Natural killer cell (primary cell): ENCODE measurements at regions not wholly inside any gene's neighbourhood (a gene's known extent, or its start where the extent isn't known, plus 50 kb on each side); places are given as distances from the start of the nearest gene placed in this dataset.
A peak's percentile ranks its signal among the peaks of the same experiment; 100 is the strongest.

Experiments
- ATAC-seq, 3 donors: fragments of 150-1000 bp in 2 of 3; fragments of 200-7000 bp in 1 of 3; cut with Tn5 transposase; 1 replicate in 1 of 3; 2 replicates in 2 of 3; pipeline ENCODE4 v1.10.0; 2021; ENCODE audit warnings: mild to moderate bottlenecking in 2 of 3, moderate library complexity in 2 of 3
- DNase-seq, 2 donors: peaks; one replicate each; pipeline versions ENCODE4 v3.0.0 to v3.0.0-alpha.2; 2013 to 2021; ENCODE audit warnings: mixed read lengths in 1 of 2
- H3K27ac ChIP-seq: one replicate; pipeline ENCODE4 v1.5.1; 2013; ENCODE audit warnings: mild to moderate bottlenecking, low read length
- H3K27me3 ChIP-seq: one replicate; pipeline ENCODE4 v1.6.1; 2013; ENCODE audit warnings: low read length; ENCODE audit not compliant: control insufficient read depth, insufficient read depth
- H3K36me3 ChIP-seq: one replicate; pipeline ENCODE4 v1.6.1; 2013; ENCODE audit warnings: low read length; ENCODE audit not compliant: control insufficient read depth, insufficient read depth
- H3K4me1 ChIP-seq: one replicate; pipeline ENCODE4 v1.6.1; 2013; ENCODE audit warnings: low read length; ENCODE audit not compliant: control insufficient read depth, insufficient read depth
- H3K4me3 ChIP-seq: one replicate; pipeline ENCODE4 v1.5.1; 2013; ENCODE audit warnings: low read length
- H3K9me3 ChIP-seq: one replicate; pipeline ENCODE4 v1.6.1; 2013; ENCODE audit warnings: low read length; ENCODE audit not compliant: control insufficient read depth, insufficient read depth
- H3K27ac Mint-ChIP-seq, 2 donors: one replicate each; pipeline ENCODE4 v1.8.0; 2022; ENCODE audit warnings: mild to moderate bottlenecking in 2 of 2, mixed read lengths in 2 of 2, moderate library complexity in 1 of 2
- H3K27me3 Mint-ChIP-seq, 2 donors: one replicate each; pipeline ENCODE4 v1.8.0; 2022; ENCODE audit warnings: low read depth in 2 of 2, mixed read lengths in 2 of 2
- H3K36me3 Mint-ChIP-seq: one replicate; pipeline ENCODE4 v1.8.0; 2022; ENCODE audit warnings: mixed read lengths
- H3K4me1 Mint-ChIP-seq, 2 donors: one replicate each; pipeline ENCODE4 v1.8.0; 2022; ENCODE audit warnings: mixed read lengths in 2 of 2
- H3K4me3 Mint-ChIP-seq: one replicate; pipeline ENCODE4 v1.8.0; 2022; ENCODE audit warnings: mild to moderate bottlenecking, moderate library complexity, mixed read lengths
- H3K9me3 Mint-ChIP-seq, 2 donors: one replicate each; pipeline ENCODE4 v1.8.0; 2022; ENCODE audit warnings: mixed read lengths in 2 of 2
- WGBS: methylation state at CpG from one replicate; pipeline ENCODE4 v1.1.7; 2013; ENCODE audit warnings: missing lambda C conversion rate; ENCODE audit not compliant: insufficient coverage; 5-methylcytosine and 5-hydroxymethylcytosine counted together
- intact Hi-C: fragments of 100-400 bp; cut with micrococcal nuclease; formaldehyde crosslinking; loops from one replicate; pipeline ENCODE4 v1.14.2; 2022
- TF ChIP-seq, protein P1 (sequence below): fragments of 200-600 bp; IDR thresholded peaks from one replicate; pipeline ENCODE4 v1.8.0; 2022; ENCODE audit warnings: antibody characterized with exemption

DNA sequence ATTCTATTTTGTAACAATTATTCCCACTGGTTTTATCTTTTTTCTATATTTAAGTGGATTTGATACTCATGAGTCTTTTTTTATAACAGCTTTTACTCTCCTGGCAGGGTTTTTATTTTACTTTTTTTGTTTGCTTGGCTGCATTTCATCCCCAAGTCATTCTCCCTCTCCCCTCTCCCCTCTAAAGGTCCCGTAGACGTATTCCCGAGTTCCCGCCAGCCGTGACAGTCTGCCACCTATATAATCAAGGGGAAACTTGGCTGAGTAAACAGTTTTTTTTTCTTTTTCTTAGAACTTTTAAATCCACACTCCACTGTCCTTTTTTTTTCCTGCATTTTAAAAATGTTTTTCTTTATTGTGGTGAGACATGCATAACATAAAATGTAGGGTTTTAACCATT lies 433.1 kb upstream of the HS6ST1 start:
- no peak overlapping the region for H3K27ac ChIP-seq
- intact Hi-C loops = loop anchor here (10.0 kb wide), 1 partner anchor 577 kb away; no protein-coding TSS in a partner anchor
- Mint-ChIP-seq H3K4me3 (no peak overlapping the region), H3K4me1 (peaks cover 24 to 30% of the 10 kb centered on the region in 2 donors), H3K9me3 (no peaks in the 10 kb centered on the region), H3K27me3 (no peaks in the 10 kb centered on the region), H3K36me3 (no peaks in the 10 kb centered on the region), H3K27ac (no peak overlapping the region)
- H3K9me3 ChIP-seq = no peaks in the 10 kb centered on the region
- no peak for DNase-seq
- H3K27me3 ChIP-seq = no peaks in the 10 kb centered on the region
- TF ChIP-seq, protein P1, sequence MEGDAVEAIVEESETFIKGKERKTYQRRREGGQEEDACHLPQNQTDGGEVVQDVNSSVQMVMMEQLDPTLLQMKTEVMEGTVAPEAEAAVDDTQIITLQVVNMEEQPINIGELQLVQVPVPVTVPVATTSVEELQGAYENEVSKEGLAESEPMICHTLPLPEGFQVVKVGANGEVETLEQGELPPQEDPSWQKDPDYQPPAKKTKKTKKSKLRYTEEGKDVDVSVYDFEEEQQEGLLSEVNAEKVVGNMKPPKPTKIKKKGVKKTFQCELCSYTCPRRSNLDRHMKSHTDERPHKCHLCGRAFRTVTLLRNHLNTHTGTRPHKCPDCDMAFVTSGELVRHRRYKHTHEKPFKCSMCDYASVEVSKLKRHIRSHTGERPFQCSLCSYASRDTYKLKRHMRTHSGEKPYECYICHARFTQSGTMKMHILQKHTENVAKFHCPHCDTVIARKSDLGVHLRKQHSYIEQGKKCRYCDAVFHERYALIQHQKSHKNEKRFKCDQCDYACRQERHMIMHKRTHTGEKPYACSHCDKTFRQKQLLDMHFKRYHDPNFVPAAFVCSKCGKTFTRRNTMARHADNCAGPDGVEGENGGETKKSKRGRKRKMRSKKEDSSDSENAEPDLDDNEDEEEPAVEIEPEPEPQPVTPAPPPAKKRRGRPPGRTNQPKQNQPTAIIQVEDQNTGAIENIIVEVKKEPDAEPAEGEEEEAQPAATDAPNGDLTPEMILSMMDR = no peak
- peaks cover 23% of the 10 kb centered on the region for H3K4me1 ChIP-seq
- no peak overlapping the region for H3K4me3 ChIP-seq
- H3K36me3 ChIP-seq = no peaks in the 10 kb centered on the region
- ATAC-seq = no peak
- WGBS = 78% methylated on average over 5 of the region's 5 CpGs

DNA sequence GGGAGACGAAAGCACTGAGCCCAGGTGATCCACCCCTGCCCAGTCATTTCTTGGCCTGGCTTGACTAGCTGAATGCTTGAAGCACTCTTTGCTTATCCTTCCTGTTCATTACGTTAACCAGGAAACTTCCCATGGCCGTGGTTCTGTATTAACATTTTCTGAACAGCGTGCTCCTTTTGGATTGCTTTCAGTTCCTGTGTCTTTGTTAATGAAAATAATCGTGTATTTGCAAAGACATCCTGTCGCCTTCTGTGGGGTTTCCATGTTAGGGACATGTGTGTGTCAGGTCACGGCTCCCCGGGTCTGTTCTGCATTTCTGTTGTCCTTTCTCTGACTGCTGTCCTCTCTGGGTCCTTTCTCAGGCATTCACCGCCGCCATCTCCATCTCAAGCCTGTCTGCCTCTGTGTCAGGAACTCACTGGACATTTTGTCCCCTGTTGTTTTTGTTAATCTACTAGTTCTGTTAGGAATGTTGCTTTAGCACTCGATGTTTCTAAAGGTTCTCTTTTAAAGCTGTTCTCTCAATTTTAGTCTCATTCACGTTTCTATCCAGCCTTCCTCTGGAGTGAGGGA lies 434.1 kb upstream of the HS6ST1 start:
- peak overlapping the region in 1 of 2 donors; percentile 23 for H3K27ac Mint-ChIP-seq
- intact Hi-C loops = loop anchor here (10.0 kb wide), 1 partner anchor 578 kb away; no protein-coding TSS in a partner anchor
- no peaks in the 10 kb centered on the region for H3K9me3 Mint-ChIP-seq
- H3K9me3 ChIP-seq = no peaks in the 10 kb centered on the region
- DNase-seq = no peak
- TF ChIP-seq, protein P1 = no peak
- H3K4me3 Mint-ChIP-seq = no peak overlapping the region
- H3K27me3 Mint-ChIP-seq = no peaks in the 10 kb centered on the region
- no peaks in the 10 kb centered on the region for H3K36me3 Mint-ChIP-seq
- 75% methylated on average over 12 of the region's 12 CpGs for WGBS
- H3K4me1 Mint-ChIP-seq = peaks cover 24 to 30% of the 10 kb centered on the region in 2 donors
- ATAC-seq = no peak
- H3K27ac ChIP-seq = no peak overlapping the region
- H3K36me3 ChIP-seq = no peaks in the 10 kb centered on the region
- H3K27me3 ChIP-seq = no peaks in the 10 kb centered on the region
- no peak overlapping the region for H3K4me3 ChIP-seq
- peaks cover 23% of the 10 kb centered on the region for H3K4me1 ChIP-seq

DNA sequence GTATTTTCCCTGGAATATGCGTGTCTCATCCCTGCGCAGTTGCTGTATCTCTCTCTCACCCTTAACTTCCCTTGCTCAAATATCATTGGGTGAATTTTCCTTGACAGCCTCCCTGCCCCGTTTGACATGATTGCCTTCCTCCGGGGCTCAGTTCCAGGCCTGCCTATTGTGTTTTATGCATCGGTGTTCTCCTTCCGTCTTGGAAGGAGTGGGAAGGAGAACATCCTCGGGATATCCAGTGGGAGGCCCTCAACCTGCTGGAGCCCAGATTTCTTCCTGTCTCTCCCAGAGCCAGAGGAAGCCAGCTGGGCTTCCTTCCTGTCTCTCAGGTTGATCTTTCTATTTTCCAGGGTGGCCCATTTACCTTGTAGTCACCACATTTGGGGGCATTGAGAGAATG lies 434.7 kb upstream of the HS6ST1 start:
- no peaks in the 10 kb centered on the region for H3K36me3 ChIP-seq
- H3K4me3 Mint-ChIP-seq = no peak overlapping the region
- no peaks in the 10 kb centered on the region for H3K36me3 Mint-ChIP-seq
- no peaks in the 10 kb centered on the region for H3K27me3 ChIP-seq
- DNase-seq (no peak), ATAC-seq (no peak)
- intact Hi-C loops = loop anchor here (10.0 kb wide), 1 partner anchor 579 kb away; no protein-coding TSS in a partner anchor
- H3K9me3 ChIP-seq = no peaks in the 10 kb centered on the region
- no peak overlapping the region for H3K27ac ChIP-seq
- TF ChIP-seq, protein P1 = no peak
- 78% methylated on average over 7 of the region's 7 CpGs for WGBS
- no peaks in the 10 kb centered on the region for H3K27me3 Mint-ChIP-seq
- peaks cover 24 to 30% of the 10 kb centered on the region in 2 donors for H3K4me1 Mint-ChIP-seq
- H3K4me1 ChIP-seq = peaks cover 23% of the 10 kb centered on the region
- H3K4me3 ChIP-seq = no peak overlapping the region
- H3K9me3 Mint-ChIP-seq = no peaks in the 10 kb centered on the region
- H3K27ac Mint-ChIP-seq = peak overlapping the region in 1 of 2 donors; percentile 23

DNA sequence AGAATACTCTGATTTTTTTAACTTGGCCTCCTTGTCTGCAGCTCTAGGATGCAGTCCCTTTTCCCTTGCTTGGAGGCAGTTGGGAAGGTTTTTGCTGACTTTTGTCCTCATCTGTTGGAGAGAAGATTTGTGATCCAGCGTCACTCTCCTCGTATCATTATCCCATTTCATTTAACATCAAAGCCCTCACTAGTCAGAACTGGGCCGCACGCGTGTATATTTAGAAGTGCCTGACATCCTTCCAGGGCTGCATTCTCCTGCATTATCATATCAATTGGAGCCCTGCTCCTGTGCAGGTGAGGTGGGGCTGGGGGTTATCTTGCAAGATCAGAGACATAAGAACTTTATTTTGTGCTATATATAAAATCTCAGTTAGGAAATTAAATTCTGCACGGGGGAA lies 435.1 kb upstream of the HS6ST1 start:
- Mint-ChIP-seq H3K4me3 (peak overlapping the region; percentile 79), H3K27me3 (no peaks in the 10 kb centered on the region), H3K36me3 (no peaks in the 10 kb centered on the region), H3K27ac (peak overlapping the region; percentile 17 to 51), H3K9me3 (no peaks in the 10 kb centered on the region), H3K4me1 (peaks cover 24 to 30% of the 10 kb centered on the region in 2 donors)
- intact Hi-C loops = loop anchor here (10.0 kb wide), 1 partner anchor 579 kb away; no protein-coding TSS in a partner anchor
- Histone ChIP-seq H3K27me3 (no peaks in the 10 kb centered on the region), H3K9me3 (no peaks in the 10 kb centered on the region), H3K4me3 (no peak overlapping the region), H3K36me3 (no peaks in the 10 kb centered on the region), H3K4me1 (peaks cover 23% of the 10 kb centered on the region), H3K27ac (no peak overlapping the region)
- no peak for ATAC-seq
- DNase-seq = no peak
- WGBS = 0% methylated on average over 1 of the region's 6 CpGs
- TF ChIP-seq, protein P1 = no peak
